GM19035 (cell line): ENCODE measurements at regions not wholly inside any gene's neighbourhood (a gene's known extent, or its start where the extent isn't known, plus 50 kb on each side); places are given as distances from the start of the nearest gene placed in this dataset.

Experiments used
- ATAC-seq: cut with Tn5 transposase; IDR thresholded peaks from one replicate; pipeline ENCODE4 v1.9.1; 2021; ENCODE audit not compliant: unreplicated experiment

- no peak for ATAC-seq
Measured at GRCh38 chr6:164252948-164253347, 838.4 kb downstream of the QKI start.

GRCh38 chr6:164252291-164252690 is 837.8 kb downstream of the QKI start:
- no peak for ATAC-seq

GRCh38 chr6:164247106-164247505 is 832.6 kb downstream of the QKI start:
- no peak for ATAC-seq

- ATAC-seq, result no peak
Measured at GRCh38 chr6:164246082-164246481, 831.6 kb downstream of the QKI start.

- no peak for ATAC-seq
Measured at GRCh38 chr6:164243949-164244348, 829.4 kb downstream of the QKI start.

GRCh38 chr6:164243012-164243610 is 828.6 kb downstream of the QKI start:
- ATAC-seq, result no peak

- ATAC-seq, result no peak
Measured at GRCh38 chr6:164230804-164231203, 816.3 kb downstream of the QKI start.

- ATAC-seq, result no peak
Measured at GRCh38 chr6:164230259-164230658, 815.7 kb downstream of the QKI start.

- no peak for ATAC-seq
Measured at GRCh38 chr6:164229716-164230115, 815.2 kb downstream of the QKI start.

GRCh38 chr6:164227952-164228522 is 813.5 kb downstream of the QKI start:
- ATAC-seq, result no peak

- no peak for ATAC-seq
Measured at GRCh38 chr6:164216839-164217238, 802.3 kb downstream of the QKI start.

- ATAC-seq, result no peak
Measured at GRCh38 chr6:164216368-164216767, 801.9 kb downstream of the QKI start.

- ATAC-seq, result no peak
Measured at GRCh38 chr6:164214066-164214465, 799.5 kb downstream of the QKI start.

- no peak for ATAC-seq
Measured at GRCh38 chr6:164211254-164211653, 796.7 kb downstream of the QKI start.

GRCh38 chr6:164210783-164211182 is 796.3 kb downstream of the QKI start:
- no peak for ATAC-seq

- ATAC-seq, result no peak
Measured at GRCh38 chr6:164210323-164210722, 795.8 kb downstream of the QKI start.

GRCh38 chr6:164208371-164208770 is 793.9 kb downstream of the QKI start:
- ATAC-seq, result no peak

- ATAC-seq, result no peak
Measured at GRCh38 chr6:164206807-164207423, 792.4 kb downstream of the QKI start.

GRCh38 chr6:164200071-164200470 is 785.6 kb downstream of the QKI start:
- no peak for ATAC-seq

- no peak for ATAC-seq
Measured at GRCh38 chr6:164195942-164196281, 781.4 kb downstream of the QKI start.

GRCh38 chr6:164195278-164195941 is 780.9 kb downstream of the QKI start:
- ATAC-seq, result no peak

- ATAC-seq, result no peak
Measured at GRCh38 chr6:164188861-164189260, 774.3 kb downstream of the QKI start.
